ENCODE measurements at regions not wholly inside any gene's neighbourhood (a gene's known extent, or its start where the extent isn't known, plus 50 kb on each side); places are given as distances from the start of the nearest gene placed in this dataset.
A peak's percentile ranks its signal among the peaks of the same experiment; 100 is the strongest.

DNA sequence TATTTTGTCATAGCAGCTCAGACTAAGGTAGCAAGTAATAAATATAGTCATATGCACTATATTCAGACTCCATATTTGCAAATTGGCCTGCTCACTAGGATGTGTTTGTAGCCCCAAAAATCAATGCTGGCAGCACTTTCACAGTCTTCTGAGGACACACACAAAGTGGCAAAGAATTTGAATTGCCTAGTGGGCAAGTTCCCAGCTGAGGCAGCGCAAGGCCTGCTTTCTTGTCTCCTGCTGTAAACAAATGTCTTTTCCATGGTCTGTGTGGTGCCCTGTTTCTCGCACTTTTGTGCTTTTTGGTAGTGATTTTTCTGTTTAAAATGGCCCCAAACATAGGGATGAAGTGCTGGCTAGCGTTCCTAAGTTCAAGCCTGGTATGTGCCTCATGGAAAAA, 416.0 kb downstream of the OCA2 start (continued):
- TF ChIP-seq FOXJ3 (CRISPR knock-in tag; IDR thresholded peaks at IDR 0.05; ENCODE audit: borderline replicate concordance) (no peak), ZNF263 (CRISPR knock-in tag; IDR thresholded peaks at IDR 0.05; ENCODE audit: low read depth) (no peak), ZNF423 (CRISPR knock-in tag; IDR thresholded peaks at IDR 0.05) (no peak), NR2C2 (CRISPR knock-in tag; IDR thresholded peaks at IDR 0.05) (no peak), GTF2I (CRISPR knock-in tag; conservative IDR thresholded peaks at IDR 0.05) (no peak), NFE2L1 (CRISPR knock-in tag; IDR thresholded peaks at IDR 0.05) (no peak), GRHL2 (CRISPR knock-in tag; IDR thresholded peaks at IDR 0.05; ENCODE audit: insufficient replicate concordance, severe bottlenecking) (no peak), OVOL2 (CRISPR knock-in tag; IDR thresholded peaks at IDR 0.05; ENCODE audit: borderline replicate concordance) (no peak), SP1 (CRISPR knock-in tag; conservative IDR thresholded peaks at IDR 0.05) (no peak)
- TF ChIP-seq, protein P1, sequence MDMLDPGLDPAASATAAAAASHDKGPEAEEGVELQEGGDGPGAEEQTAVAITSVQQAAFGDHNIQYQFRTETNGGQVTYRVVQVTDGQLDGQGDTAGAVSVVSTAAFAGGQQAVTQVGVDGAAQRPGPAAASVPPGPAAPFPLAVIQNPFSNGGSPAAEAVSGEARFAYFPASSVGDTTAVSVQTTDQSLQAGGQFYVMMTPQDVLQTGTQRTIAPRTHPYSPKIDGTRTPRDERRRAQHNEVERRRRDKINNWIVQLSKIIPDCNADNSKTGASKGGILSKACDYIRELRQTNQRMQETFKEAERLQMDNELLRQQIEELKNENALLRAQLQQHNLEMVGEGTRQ (CRISPR knock-in tag; IDR thresholded peaks at IDR 0.05), result no peak

DNA sequence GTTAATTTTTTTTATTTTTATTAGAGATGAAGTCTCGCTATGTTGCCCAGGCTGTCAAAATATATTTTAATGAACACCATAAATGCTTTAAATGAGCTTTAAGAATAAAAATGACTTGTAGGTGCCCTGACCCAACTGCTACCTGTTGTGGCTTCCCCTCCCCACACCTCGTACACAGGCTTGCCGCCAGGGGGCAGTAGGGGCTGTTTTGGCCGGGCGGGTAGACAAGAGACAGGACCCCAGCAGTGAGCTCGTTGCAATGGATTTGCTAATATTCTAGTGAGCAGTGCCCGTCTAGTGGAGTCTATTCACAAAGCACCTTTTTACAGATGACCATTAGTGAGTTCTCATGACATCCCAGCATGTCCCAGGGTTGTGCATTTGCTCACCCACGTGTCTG, 418.1 kb downstream of the OCA2 start:
- POLR2A ChIA-PET, result interaction anchor here (0.7 kb wide), 1 partner anchor 224 kb away, joined by 3 read pairs; no protein-coding TSS in a partner anchor
- DNase-seq (ENCODE audit: low spot score), result peak; percentile 90
- CTCF ChIA-PET, result interaction anchor here (0.5 to 2.7 kb wide), 70 partner anchors 10 to 792 kb away, joined by 3 to 45 read pairs (median 5); partner anchors contain the start of gene OCA2

DNA sequence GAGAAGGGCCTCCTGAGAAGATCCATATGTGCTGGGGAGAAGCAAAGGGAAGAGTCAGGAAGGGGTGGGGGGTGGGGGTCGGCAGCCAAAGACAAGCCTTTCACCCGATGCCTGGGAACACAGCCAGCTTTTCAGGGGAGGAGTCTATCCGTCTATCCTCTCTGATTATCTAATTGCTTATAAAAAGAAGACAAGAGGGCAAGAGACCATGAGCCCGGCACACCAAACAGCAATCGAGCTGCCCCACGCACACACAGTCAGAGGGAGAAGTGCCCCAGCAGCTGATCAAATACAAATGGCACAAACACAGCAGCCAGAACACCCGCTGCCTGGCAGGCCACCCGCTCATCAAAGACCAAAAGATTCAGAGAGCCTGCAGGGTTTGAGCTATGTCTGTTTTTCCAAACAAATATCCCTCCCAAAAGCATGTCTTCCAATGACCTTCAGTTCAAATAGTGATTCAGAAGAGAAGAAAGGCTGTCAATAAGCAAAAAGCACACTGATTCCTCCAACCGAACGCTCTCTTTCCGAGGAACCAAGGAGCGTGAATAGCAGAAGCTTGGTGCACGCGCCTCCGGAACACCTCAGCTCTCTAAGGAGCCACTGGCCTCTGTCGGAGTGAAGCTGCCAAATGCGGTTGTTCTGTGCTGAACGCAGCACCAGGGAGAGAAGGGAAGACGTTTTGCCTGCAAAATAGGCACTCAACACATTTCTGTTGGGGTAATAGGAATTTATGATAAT, 419.2 kb downstream of the OCA2 start:
- peaks cover 27% of the 10 kb centered on the region for H3K4me1 Mint-ChIP-seq
- DNase-seq (ENCODE audit: low spot score), result no peak
- no peaks in the 10 kb centered on the region for H3K9me3 Mint-ChIP-seq
- H3K4me3 Mint-ChIP-seq, result no peak overlapping the region; the same call in 1 of the 2 replicates
- peak; percentile 40 for ATAC-seq
- ChIA-PET POLR2A (interaction anchor here (0.5 to 0.8 kb wide), 2 partner anchors 188 to 258 kb away, joined by 3 to 6 read pairs; no protein-coding TSS in a partner anchor), CTCF (interaction anchor here (0.6 to 2.7 kb wide), 26 partner anchors 11 to 789 kb away, joined by 3 to 45 read pairs (median 7); partner anchors contain the start of gene OCA2)
- H3K36me3 Mint-ChIP-seq, result no peaks in the 10 kb centered on the region
- TF ChIP-seq HMGA2 (CRISPR knock-in tag; IDR thresholded peaks at IDR 0.05), result no peak
- no peak for TF ChIP-seq FOXP1 (CRISPR knock-in tag; IDR thresholded peaks at IDR 0.05; ENCODE audit: borderline replicate concordance)
- TF ChIP-seq, protein P2, sequence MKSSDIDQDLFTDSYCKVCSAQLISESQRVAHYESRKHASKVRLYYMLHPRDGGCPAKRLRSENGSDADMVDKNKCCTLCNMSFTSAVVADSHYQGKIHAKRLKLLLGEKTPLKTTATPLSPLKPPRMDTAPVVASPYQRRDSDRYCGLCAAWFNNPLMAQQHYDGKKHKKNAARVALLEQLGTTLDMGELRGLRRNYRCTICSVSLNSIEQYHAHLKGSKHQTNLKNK (CRISPR knock-in tag; IDR thresholded peaks at IDR 0.05), result no peak
- H3K27me3 Mint-ChIP-seq (ENCODE audit: low read depth), result peaks cover 8% of the 10 kb centered on the region
- peak overlapping the region; percentile 2; the same call in 1 of the 2 replicates for H3K27ac Mint-ChIP-seq

More for the DNA sequence above, 418.1 kb downstream of the OCA2 start:
- no peaks in the 10 kb centered on the region for H3K36me3 Mint-ChIP-seq
- peaks cover 27% of the 10 kb centered on the region for H3K4me1 Mint-ChIP-seq
- no peaks in the 10 kb centered on the region for H3K9me3 Mint-ChIP-seq
- peaks cover 8% of the 10 kb centered on the region for H3K27me3 Mint-ChIP-seq (ENCODE audit: low read depth)
- no peak overlapping the region for H3K27ac Mint-ChIP-seq
- TF ChIP-seq, protein P3, sequence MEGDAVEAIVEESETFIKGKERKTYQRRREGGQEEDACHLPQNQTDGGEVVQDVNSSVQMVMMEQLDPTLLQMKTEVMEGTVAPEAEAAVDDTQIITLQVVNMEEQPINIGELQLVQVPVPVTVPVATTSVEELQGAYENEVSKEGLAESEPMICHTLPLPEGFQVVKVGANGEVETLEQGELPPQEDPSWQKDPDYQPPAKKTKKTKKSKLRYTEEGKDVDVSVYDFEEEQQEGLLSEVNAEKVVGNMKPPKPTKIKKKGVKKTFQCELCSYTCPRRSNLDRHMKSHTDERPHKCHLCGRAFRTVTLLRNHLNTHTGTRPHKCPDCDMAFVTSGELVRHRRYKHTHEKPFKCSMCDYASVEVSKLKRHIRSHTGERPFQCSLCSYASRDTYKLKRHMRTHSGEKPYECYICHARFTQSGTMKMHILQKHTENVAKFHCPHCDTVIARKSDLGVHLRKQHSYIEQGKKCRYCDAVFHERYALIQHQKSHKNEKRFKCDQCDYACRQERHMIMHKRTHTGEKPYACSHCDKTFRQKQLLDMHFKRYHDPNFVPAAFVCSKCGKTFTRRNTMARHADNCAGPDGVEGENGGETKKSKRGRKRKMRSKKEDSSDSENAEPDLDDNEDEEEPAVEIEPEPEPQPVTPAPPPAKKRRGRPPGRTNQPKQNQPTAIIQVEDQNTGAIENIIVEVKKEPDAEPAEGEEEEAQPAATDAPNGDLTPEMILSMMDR (IDR thresholded peaks at IDR 0.05), result peak; percentile 77
- TF ChIP-seq MXD4 (CRISPR knock-in tag; IDR thresholded peaks at IDR 0.05; ENCODE audit: borderline replicate concordance), result no peak
- H3K4me3 Mint-ChIP-seq, result no peak overlapping the region
- peak; percentile 77 for ATAC-seq

DNA sequence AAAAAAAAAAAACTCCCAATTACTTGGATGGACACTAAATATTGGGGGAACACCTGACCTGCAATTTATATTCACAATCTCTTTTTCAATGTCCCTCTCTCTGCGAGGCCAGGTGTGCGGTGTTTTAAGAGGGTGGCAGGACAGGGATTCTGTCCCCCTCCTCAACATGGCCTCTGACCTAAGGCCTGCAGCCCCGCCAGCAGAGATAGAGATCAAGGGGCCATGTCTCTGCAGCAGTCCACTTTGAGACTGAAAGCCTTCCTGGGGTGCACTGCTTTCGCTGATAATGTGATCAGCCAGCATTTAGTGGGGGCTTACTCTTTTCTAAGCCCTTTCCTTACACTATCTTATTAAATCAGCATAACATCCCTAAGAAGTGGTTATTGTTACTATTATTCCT, 419.9 kb downstream of the OCA2 start:
- POLR2A ChIA-PET, result no interaction called here
- H3K4me1 Mint-ChIP-seq, result peaks cover 27% of the 10 kb centered on the region
- no peak overlapping the region for H3K27ac Mint-ChIP-seq
- H3K9me3 Mint-ChIP-seq, result no peaks in the 10 kb centered on the region
- TF ChIP-seq TP53 (CRISPR knock-in tag; IDR thresholded peaks at IDR 0.05) (no peak), FOXJ3 (CRISPR knock-in tag; IDR thresholded peaks at IDR 0.05; ENCODE audit: borderline replicate concordance) (no peak), CBFB (CRISPR knock-in tag; IDR thresholded peaks at IDR 0.05; ENCODE audit: low read depth) (no peak), ZNF671 (CRISPR knock-in tag; IDR thresholded peaks at IDR 0.05) (no peak)
- DNase-seq (ENCODE audit: low spot score) (no peak), ATAC-seq (no peak; the same call in 1 of the 2 replicates)
- peak overlapping the region; percentile 24; the same call in 1 of the 2 replicates for H3K4me3 Mint-ChIP-seq
- CTCF ChIA-PET, result interaction anchor here (1.0 to 2.4 kb wide), 4 partner anchors 13 to 788 kb away, joined by 3 to 38 read pairs (median 19); no protein-coding TSS in a partner anchor
- peaks cover 8% of the 10 kb centered on the region for H3K27me3 Mint-ChIP-seq (ENCODE audit: low read depth)
- H3K36me3 Mint-ChIP-seq, result no peaks in the 10 kb centered on the region

Data from WTC11 (cell line).